Trophoblast cell (in vitro differentiated cells and primary cell): ENCODE measurements at regions not wholly inside any gene's neighbourhood (a gene's known extent, or its start where the extent isn't known, plus 50 kb on each side); places are given as distances from the start of the nearest gene placed in this dataset.

Experiments
- DNase-seq, 2 donors: peaks; one replicate each; pipeline ENCODE4 v3.0.0-alpha.2; 2016
- H2AFZ ChIP-seq: 2 replicates; pipeline ENCODE4 v1.6.1; 2013; ENCODE audit warnings: low read length, moderate library complexity, mild to moderate bottlenecking; ENCODE audit not compliant: insufficient read depth, poor library complexity
- H2AK5ac ChIP-seq: 2 replicates; pipeline ENCODE4 v1.6.1; 2013; ENCODE audit warnings: mild to moderate bottlenecking, low read length
- H2BK120ac ChIP-seq: 2 replicates; pipeline ENCODE4 v1.6.1; 2013; ENCODE audit warnings: low read length, mild to moderate bottlenecking, moderate library complexity; ENCODE audit not compliant: insufficient read depth, poor library complexity
- H2BK12ac ChIP-seq: 2 replicates; pipeline ENCODE4 v1.6.1; 2013; ENCODE audit warnings: mild to moderate bottlenecking, low read length, moderate library complexity
- H2BK5ac ChIP-seq: 2 replicates; pipeline ENCODE4 v1.6.1; 2013; ENCODE audit warnings: low read length, low read depth, moderate library complexity, mild to moderate bottlenecking; ENCODE audit not compliant: poor library complexity
- H3K14ac ChIP-seq: 2 replicates; pipeline ENCODE4 v1.6.1; 2013; ENCODE audit warnings: mild to moderate bottlenecking, low read length
- H3K18ac ChIP-seq: 2 replicates; pipeline ENCODE4 v1.6.1; 2013; ENCODE audit warnings: mild to moderate bottlenecking, low read length
- H3K23ac ChIP-seq: 2 replicates; pipeline ENCODE4 v1.6.1; 2013; ENCODE audit warnings: low read length
- H3K27ac ChIP-seq: 2 replicates; pipeline ENCODE4 v1.5.1; 2013; ENCODE audit warnings: low read depth, mild to moderate bottlenecking, inconsistent platforms, low read length, moderate library complexity
- H3K27me3 ChIP-seq: 2 replicates; pipeline ENCODE4 v1.6.1; 2013; ENCODE audit warnings: inconsistent platforms, mild to moderate bottlenecking, low read length, moderate library complexity; ENCODE audit not compliant: insufficient read depth
- H3K36me3 ChIP-seq, 2 experiments: 1 replicate in 1 of 2; 2 replicates in 1 of 2; pipeline ENCODE4 v1.6.1; 2013; ENCODE audit warnings: low read length in 2 of 2, mild to moderate bottlenecking in 2 of 2, moderate library complexity in 1 of 2; ENCODE audit not compliant: insufficient read depth in 2 of 2, control insufficient read depth in 1 of 2
- H3K4ac ChIP-seq: 2 replicates; pipeline ENCODE4 v1.6.1; 2013; ENCODE audit warnings: low read depth, mild to moderate bottlenecking, low read length, moderate library complexity
- H3K4me1 ChIP-seq, 2 experiments: 1 replicate in 1 of 2; 2 replicates in 1 of 2; pipeline ENCODE4 v1.6.1; 2013; ENCODE audit warnings: low read length in 2 of 2, mild to moderate bottlenecking in 2 of 2, moderate library complexity in 1 of 2; ENCODE audit not compliant: insufficient read depth in 2 of 2, control insufficient read depth in 1 of 2
- H3K4me2 ChIP-seq: 2 replicates; pipeline ENCODE4 v1.6.1; 2013; ENCODE audit warnings: inconsistent platforms, mild to moderate bottlenecking, low read length, moderate library complexity
- H3K4me3 ChIP-seq: 2 replicates; pipeline ENCODE4 v1.5.1; 2013; ENCODE audit warnings: mild to moderate bottlenecking, low read depth, low read length, inconsistent platforms
- H3K79me1 ChIP-seq: one replicate; pipeline ENCODE4 v1.6.1; 2013; ENCODE audit warnings: low read length
- H3K79me2 ChIP-seq: 2 replicates; pipeline ENCODE4 v1.6.1; 2013; ENCODE audit warnings: low read length, mild to moderate bottlenecking; ENCODE audit not compliant: control insufficient read depth, insufficient read depth, poor library complexity
- H3K9ac ChIP-seq: 2 replicates; pipeline ENCODE4 v1.6.1; 2013; ENCODE audit warnings: mild to moderate bottlenecking, low read length
- H3K9me3 ChIP-seq: 2 replicates; pipeline ENCODE4 v1.6.1; 2013; ENCODE audit warnings: low read depth, mild to moderate bottlenecking, control low read depth, inconsistent platforms, low read length; ENCODE audit not compliant: insufficient read depth
- H4K12ac ChIP-seq: 2 replicates; pipeline ENCODE4 v1.6.1; 2013; ENCODE audit warnings: low read depth, mild to moderate bottlenecking, low read length, moderate library complexity
- H4K8ac ChIP-seq: 2 replicates; pipeline ENCODE4 v1.6.1; 2013; ENCODE audit warnings: low read depth, mild to moderate bottlenecking, low read length, moderate library complexity
- H4K91ac ChIP-seq: one replicate; pipeline ENCODE4 v1.6.1; 2013; ENCODE audit warnings: low read depth, mild to moderate bottlenecking, low read length, moderate library complexity
- WGBS: extraction: QIAGEN DNeasy Blood & Tissue Kit; methylation state at CpG from one replicate; pipeline ENCODE4 v1.1.7; 2013; ENCODE audit warnings: missing lambda C conversion rate; ENCODE audit not compliant: insufficient read length, insufficient coverage; ENCODE audit errors: extremely low coverage; 5-methylcytosine and 5-hydroxymethylcytosine counted together

DNA sequence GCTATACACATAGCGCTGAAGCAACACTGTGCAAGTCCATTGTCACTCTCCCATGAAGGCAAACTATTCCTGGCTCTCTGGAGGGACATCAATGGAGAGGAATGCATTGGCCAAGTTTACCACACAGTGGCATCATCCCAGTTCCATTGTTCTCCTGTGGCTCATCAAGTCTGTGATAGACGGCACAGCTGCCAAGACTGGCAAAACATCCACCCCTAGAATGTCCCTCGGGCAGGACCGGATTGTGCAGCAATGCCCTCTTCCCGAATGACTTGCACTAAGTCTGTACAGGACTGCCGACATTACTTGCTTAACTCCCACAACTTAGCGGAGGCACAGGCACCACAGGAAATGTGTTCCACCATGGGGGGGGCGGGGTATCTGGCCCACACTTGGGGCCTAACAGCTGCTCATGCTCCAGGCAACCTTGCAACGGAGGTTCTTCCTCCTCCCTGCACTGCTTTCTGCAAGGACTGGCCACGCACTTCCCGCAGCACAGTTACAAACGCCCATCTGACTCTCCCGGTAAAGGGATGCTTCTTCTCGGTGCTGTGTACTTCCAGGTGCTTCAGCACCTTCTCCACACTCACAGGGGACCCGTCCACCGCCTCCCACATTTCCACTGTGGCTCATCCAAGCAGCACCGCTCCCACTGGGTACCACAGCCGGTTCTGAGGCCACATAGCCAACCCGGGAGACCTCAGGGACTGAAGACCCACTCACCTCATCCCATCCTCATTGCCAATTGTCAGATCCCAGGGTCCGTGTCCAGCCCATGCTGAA, 1309.6 kb upstream of the RAG2 start:
- no peak for DNase-seq
- Histone ChIP-seq H3K4me3 (no peak overlapping the region), H3K9me3 (peaks cover 4% of the 10 kb centered on the region), H3K14ac (no peak overlapping the region), H3K36me3 (no peaks in the 10 kb centered on the region), H3K23ac (no peak overlapping the region), H4K91ac (no peak overlapping the region), H3K27ac (no peak overlapping the region), H2AK5ac (no peak overlapping the region), H3K4me1 (no peaks in the 10 kb centered on the region), H4K12ac (no peak overlapping the region), H3K18ac (no peak overlapping the region), H4K8ac (no peak overlapping the region), H2BK12ac (no peak overlapping the region), H3K9ac (no peak overlapping the region), H3K79me2 (no peaks in the 10 kb centered on the region), H2BK5ac (no peak overlapping the region), H2BK120ac (no peak overlapping the region), H3K79me1 (no peaks in the 10 kb centered on the region), H3K4ac (no peak overlapping the region), H3K27me3 (no peaks in the 10 kb centered on the region), H2AFZ (no peak overlapping the region), H3K4me2 (no peak overlapping the region)
- WGBS: no CpG with 5 or more reads among the region's 20 CpGs

GRCh38 chr11:37905707-37906417, 1307.8 kb upstream of the RAG2 start:
- Histone ChIP-seq H2AK5ac (no peak overlapping the region), H3K4me1 (no peaks in the 10 kb centered on the region), H3K9me3 (peaks cover 4% of the 10 kb centered on the region), H2BK120ac (no peak overlapping the region), H3K18ac (no peak overlapping the region), H3K4me3 (no peak overlapping the region), H4K12ac (no peak overlapping the region), H4K8ac (no peak overlapping the region), H3K27me3 (no peaks in the 10 kb centered on the region), H3K79me1 (no peaks in the 10 kb centered on the region), H3K9ac (no peak overlapping the region), H2AFZ (no peak overlapping the region), H2BK12ac (no peak overlapping the region), H3K27ac (no peak overlapping the region), H2BK5ac (no peak overlapping the region), H4K91ac (no peak overlapping the region), H3K4ac (no peak overlapping the region), H3K23ac (no peak overlapping the region), H3K79me2 (no peaks in the 10 kb centered on the region), H3K4me2 (no peak overlapping the region), H3K14ac (no peak overlapping the region), H3K36me3 (no peaks in the 10 kb centered on the region)
- no CpG with 5 or more reads among the region's 13 CpGs for WGBS
- no peak for DNase-seq

DNA sequence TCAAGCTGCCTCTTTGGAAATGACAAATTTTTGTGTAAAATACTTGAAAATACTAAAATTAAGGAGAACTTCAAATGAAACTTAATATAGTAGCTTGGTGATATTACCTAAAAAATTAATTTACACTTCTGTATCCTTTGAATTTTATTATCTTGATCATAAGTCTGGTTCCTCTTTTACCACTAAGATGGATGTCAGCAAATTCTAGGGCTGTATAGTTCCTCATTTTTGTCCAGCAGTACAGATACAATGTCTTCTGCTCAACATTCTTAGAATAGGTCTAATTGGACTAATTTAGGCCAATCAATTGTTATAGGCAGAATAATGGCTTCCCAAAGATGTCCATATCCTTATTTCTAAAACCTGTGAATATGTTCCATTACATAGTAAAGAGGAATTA, 1298.0 kb upstream of the RAG2 start:
- H4K12ac ChIP-seq: no peak overlapping the region
- no peak overlapping the region for H3K27ac ChIP-seq
- no peak overlapping the region for H3K4me3 ChIP-seq
- no peaks in the 10 kb centered on the region for H3K27me3 ChIP-seq
- no peak overlapping the region for H3K4me2 ChIP-seq
- no peaks in the 10 kb centered on the region for H3K79me1 ChIP-seq
- H3K23ac ChIP-seq: no peak overlapping the region
- no peak overlapping the region for H2AFZ ChIP-seq
- H4K8ac ChIP-seq: no peak overlapping the region
- H2BK120ac ChIP-seq: no peak overlapping the region
- H4K91ac ChIP-seq: no peak overlapping the region
- no peak overlapping the region for H2AK5ac ChIP-seq
- H3K14ac ChIP-seq: no peak overlapping the region
- no peak overlapping the region for H2BK12ac ChIP-seq
- peaks cover 2% of the 10 kb centered on the region for H3K9me3 ChIP-seq
- no peak overlapping the region for H3K9ac ChIP-seq
- DNase-seq: no peak
- H3K4me1 ChIP-seq: no peaks in the 10 kb centered on the region
- no peaks in the 10 kb centered on the region for H3K36me3 ChIP-seq
- no peak overlapping the region for H2BK5ac ChIP-seq
- H3K4ac ChIP-seq: no peak overlapping the region
- H3K18ac ChIP-seq: no peak overlapping the region
- H3K79me2 ChIP-seq: no peaks in the 10 kb centered on the region

DNA sequence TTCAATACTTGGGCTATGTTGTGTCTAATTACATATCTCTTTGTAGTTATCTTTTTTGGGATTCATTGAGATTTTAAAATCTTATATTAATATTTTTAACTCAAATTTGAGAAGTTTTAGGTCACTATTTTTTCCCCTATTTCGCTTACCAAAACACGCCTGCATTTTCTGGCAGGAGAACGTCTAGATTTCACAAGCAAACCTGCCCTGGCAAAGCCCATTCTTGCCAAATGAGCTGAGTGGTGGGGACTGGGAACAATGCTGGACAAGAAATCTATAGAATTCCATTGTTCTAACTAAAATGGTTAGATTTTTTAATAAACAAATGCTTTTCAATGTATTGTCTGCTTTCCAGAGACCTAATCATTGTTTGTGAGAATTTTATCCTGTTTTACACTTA, 1283.7 kb upstream of the RAG2 start:
- Histone ChIP-seq H2BK5ac (no peak overlapping the region), H3K4me2 (no peak overlapping the region), H3K9me3 (no peaks in the 10 kb centered on the region), H3K14ac (no peak overlapping the region), H3K4me3 (no peak overlapping the region), H2AK5ac (no peak overlapping the region), H3K4ac (no peak overlapping the region), H4K12ac (no peak overlapping the region), H2BK120ac (no peak overlapping the region), H3K9ac (no peak overlapping the region), H3K27ac (no peak overlapping the region), H4K8ac (no peak overlapping the region), H2BK12ac (no peak overlapping the region), H3K27me3 (no peaks in the 10 kb centered on the region), H3K23ac (no peak overlapping the region), H3K79me2 (no peaks in the 10 kb centered on the region), H3K36me3 (no peaks in the 10 kb centered on the region), H2AFZ (no peak overlapping the region), H4K91ac (no peak overlapping the region), H3K79me1 (no peaks in the 10 kb centered on the region), H3K18ac (no peak overlapping the region), H3K4me1 (no peaks in the 10 kb centered on the region)
- WGBS: no CpG with 5 or more reads among the region's 3 CpGs
- no peak for DNase-seq
